NCI-H82 treated with DMSO at 0.1 percent for 48 hours (cell line): ENCODE measurements at regions not wholly inside any gene's neighbourhood (a gene's known extent, or its start where the extent isn't known, plus 50 kb on each side); places are given as distances from the start of the nearest gene placed in this dataset.
A peak's percentile ranks its signal among the peaks of the same experiment; 100 is the strongest.

Source experiments
- DNase-seq: peaks from one replicate; lab custom pipeline; 2025; ENCODE audit not compliant: unreplicated experiment; lab: John Stamatoyannopoulos, UW

DNA sequence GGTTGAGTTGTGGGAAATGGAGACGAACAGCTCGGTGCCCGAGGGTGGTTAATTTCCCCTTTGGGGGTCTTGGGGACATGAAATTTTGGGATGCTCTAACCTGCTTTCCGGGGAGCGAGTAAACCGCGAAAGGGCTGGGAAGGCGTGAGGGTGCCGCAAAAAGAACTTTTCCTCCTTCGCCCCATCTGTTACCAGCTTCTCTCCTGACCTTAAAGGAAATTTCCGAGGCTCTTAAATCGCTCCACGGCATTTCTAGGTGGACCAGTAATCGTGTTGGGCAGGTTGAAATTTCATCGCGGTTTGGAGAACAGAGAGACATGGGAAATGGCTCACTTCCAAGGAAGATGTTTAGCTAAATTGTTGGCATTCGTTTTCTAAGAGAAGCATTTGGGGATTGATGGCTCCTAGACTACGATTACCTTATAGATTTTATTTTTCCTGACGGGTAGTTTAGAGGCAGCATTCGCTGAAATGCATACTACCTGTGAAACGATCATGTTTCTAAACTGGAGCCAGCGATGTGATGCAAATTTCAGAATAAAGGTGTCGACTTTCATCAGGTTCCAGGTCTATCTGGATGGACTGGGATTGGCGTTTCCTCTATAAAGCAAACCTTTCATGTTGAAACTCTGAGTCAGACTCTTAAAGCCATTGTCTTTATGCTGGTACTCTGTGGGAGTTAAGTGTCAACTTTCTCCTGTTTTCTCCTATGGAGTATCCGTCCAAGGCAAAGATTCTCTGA, 414.5 kb downstream of the PCNX1 start:
- DNase-seq: peak; percentile 9

GRCh38 chr14:71322655-71323250, 415.5 kb downstream of the PCNX1 start:
- DNase-seq: no peak

GRCh38 chr14:71324767-71325272, 417.6 kb downstream of the PCNX1 start:
- DNase-seq: no peak

GRCh38 chr14:71327691-71328090, 420.4 kb downstream of the PCNX1 start:
- no peak for DNase-seq

DNA sequence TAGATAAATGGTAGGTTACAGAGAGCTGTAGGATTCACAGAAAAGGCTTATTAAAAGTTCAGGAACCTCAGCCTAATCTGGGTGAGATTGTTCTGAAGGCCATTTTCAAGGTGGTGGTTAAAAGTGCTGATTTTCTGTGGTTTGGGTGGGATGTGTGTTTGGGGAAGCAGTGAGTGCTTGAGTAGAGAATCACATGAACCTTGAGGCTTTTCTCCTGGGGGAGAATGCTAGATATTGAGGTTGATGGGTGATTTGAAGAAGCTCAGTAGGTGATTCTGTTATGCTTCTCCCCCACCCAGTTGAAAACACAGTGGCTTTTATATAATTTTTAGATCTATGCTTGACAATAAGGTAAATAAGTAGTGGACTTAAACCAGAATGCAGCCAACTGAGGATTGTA, 420.9 kb downstream of the PCNX1 start:
- no peak for DNase-seq

DNA sequence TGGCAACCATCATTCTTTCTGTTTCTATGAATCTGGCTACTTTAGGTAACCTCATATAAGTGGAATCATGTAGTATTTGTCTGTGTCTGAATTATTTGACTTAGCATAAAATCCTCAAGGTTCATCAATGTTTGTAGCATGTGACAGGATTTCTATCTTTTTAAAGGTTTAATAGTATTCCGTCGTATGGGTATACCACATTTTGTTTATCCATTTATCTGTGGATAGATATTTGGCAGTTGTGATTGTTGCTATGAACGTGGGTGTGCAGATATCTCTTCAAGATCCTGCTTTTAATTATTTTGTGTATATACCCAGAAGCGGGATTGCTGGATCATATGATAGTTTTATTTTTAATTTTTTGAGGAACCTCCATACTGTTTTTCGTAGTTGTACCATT, 421.7 kb downstream of the PCNX1 start:
- no peak for DNase-seq

- DNase-seq: no peak
Measured at GRCh38 chr14:71331403-71331802, 424.1 kb downstream of the PCNX1 start.

DNA sequence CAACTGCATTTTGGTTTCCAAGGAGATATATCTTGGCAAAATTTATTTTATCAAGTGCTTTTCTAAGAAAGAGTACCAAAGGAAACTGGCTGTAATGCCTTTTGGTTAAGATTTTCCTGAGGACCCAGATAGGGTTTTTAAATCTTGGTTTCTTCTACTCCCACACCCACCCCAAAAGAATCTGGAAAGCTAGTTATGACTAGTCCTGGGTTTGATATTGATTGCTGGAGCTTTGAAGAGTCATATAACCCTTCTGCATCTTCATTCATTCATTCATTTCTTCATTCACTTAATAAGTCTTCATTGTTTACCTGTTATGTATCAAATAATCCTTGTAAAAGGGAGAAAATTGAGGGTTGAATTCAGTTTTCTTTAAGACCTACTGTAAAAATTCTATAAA, 425.2 kb downstream of the PCNX1 start:
- no peak for DNase-seq

GRCh38 chr14:71333705-71334104, 426.4 kb downstream of the PCNX1 start:
- DNase-seq: no peak

DNA sequence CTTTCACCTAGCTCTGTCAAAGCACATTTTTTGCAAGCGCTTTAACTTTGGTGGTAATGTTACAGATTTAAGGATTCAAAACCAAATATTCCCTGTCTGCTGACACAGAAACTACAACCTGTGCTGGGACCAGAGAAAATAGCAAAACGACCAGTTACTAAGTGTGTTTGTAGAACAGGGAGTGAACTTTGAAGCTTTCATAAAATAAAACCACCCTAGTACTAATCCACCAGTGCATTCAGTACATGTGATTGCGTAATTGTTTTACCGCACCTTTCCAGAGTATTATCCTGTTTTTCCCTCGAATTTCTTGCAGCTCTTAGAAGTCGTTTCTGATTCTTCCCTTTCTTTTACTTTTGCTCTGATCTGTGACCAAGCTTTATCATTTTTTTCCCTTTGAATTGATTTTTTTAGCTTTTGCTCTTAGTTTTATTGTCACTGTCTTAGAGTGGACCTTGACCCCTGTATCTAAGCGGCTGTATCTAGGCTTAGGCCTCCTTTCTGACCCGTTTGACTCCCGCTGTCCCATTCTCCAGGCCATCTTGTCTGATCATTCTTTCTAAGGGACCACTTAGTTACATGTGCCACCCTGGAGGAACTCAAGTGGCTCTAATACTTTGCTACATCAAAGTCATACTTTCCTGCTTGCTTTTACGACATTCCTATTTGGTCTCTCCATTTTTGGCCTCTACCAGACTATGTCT, 429.4 kb downstream of the PCNX1 start:
- DNase-seq: no peak

- no peak for DNase-seq
Measured at GRCh38 chr14:71338153-71338552, 430.9 kb downstream of the PCNX1 start.

GRCh38 chr14:71339650-71340415, 432.6 kb downstream of the PCNX1 start:
- DNase-seq: no peak

GRCh38 chr14:71341156-71341555, 433.9 kb downstream of the PCNX1 start:
- DNase-seq: no peak

GRCh38 chr14:71343724-71344123, 436.5 kb downstream of the PCNX1 start:
- DNase-seq: no peak

DNA sequence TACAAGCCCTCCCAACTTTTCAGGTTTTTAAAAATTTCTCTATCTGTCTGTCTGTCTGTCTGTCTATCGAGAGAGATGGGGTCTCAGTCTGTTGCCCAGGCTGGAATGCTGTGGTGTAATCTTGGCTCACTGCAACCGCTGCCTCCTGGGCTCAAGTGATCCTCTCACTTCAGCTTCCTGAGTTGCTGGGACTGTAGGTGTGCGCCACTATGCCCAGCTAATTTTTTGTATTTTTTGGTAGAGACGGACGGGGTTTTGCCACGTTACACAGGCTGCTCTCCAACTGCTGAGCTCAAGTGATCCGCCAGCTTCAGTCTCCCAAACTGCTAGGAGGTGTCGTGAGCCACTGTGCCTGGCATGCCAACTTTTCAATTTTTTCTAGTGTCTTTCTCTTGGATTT, 437.2 kb downstream of the PCNX1 start:
- DNase-seq: no peak

DNA sequence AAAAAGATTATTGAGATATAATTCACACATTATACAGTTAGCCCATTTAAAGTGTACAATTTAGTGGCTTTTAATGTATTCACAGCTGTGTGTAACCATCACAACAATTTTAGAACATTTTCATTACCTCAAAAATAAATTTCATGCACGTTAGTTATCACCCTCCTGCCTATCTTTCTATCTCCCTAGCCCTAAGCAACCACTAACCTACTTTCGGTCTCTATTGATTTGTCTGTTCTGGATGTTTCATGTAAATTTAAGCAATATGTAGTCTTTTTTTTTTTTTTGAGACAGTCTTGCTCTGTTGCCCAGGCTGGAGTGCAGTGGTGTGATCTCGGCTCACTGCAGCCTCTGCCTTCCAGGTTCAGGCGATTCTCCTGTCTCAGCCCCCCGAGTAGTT, 439.4 kb downstream of the PCNX1 start:
- DNase-seq: no peak

GRCh38 chr14:71348394-71348793, 441.1 kb downstream of the PCNX1 start:
- no peak for DNase-seq

GRCh38 chr14:71348817-71349216, 441.6 kb downstream of the PCNX1 start:
- DNase-seq: no peak

DNA sequence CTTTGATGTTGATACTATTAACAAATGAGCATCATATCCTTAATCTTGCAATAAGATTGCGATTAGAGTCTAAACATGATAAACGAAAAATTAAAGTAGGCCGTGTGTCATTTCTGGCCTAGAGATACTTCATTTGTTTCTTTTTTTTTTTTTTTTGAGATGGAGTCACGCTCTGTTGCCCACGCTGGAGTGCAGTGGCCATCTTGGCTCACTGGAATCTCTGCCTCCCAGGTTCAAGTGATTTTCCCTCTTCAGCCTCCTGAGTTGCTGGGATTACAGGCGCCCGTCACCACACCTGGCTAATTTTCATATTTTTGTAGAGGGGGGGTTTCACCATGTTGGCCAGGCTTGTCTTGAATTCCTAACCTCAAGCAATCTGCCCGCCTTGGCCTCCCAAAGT, 446.9 kb downstream of the PCNX1 start:
- DNase-seq: no peak

DNA sequence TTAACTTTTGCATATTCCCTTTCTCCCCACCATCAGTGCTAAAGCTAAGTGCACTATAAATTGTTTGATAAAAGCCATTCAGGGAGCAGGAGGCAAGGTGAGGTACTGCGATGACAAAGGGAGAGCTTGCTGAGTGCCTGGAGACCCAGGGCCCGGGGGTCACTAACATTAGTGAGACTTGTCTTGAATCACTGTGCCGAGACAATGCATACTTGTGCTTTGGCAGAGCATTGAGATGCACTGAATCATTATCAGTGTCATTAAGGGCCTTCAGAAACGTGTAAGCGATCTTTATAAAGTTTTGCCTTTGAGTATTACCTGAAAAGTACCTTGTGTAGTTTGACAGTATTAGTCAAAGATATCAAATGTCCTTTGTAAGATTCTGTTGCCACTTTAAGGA, 447.5 kb downstream of the PCNX1 start:
- DNase-seq: no peak
